Erythroblast (primary cell): ENCODE measurements at regions not wholly inside any gene's neighbourhood (a gene's known extent, or its start where the extent isn't known, plus 50 kb on each side); places are given as distances from the start of the nearest gene placed in this dataset.
"Not testable (repeated sequence)": the region's sequence is repeated elsewhere in the genome, so short reads cannot be mapped to it uniquely, and the experiment has no call there.

Source experiments
- DNase-seq, 2 experiments: peaks; one replicate each; lab custom pipeline; 2025; lab: John Stamatoyannopoulos, UW
- GATA1 ChIP-seq: IDR thresholded peaks from 2 replicates; pipeline ENCODE4 v1.6.1; 2011; ENCODE audit warnings: low read depth, mild to moderate bottlenecking, control low read depth, low read length, moderate library complexity
- POLR2A ChIP-seq: IDR thresholded peaks from 2 replicates; pipeline ENCODE4 v1.6.1; 2011; ENCODE audit warnings: mild to moderate bottlenecking, low read length

GRCh38 chr6:19934996-19935591 lies 97.9 kb downstream of the ID4 start:
- DNase-seq: no peak
- TF ChIP-seq POLR2A (no peak), GATA1 (no peak)

- DNase-seq: not testable (repeated sequence)
Measured at GRCh38 chr6:19939321-19939720, 102.2 kb downstream of the ID4 start.

- not testable (repeated sequence) for DNase-seq
Measured at GRCh38 chr6:19939926-19940325, 102.8 kb downstream of the ID4 start.

DNA sequence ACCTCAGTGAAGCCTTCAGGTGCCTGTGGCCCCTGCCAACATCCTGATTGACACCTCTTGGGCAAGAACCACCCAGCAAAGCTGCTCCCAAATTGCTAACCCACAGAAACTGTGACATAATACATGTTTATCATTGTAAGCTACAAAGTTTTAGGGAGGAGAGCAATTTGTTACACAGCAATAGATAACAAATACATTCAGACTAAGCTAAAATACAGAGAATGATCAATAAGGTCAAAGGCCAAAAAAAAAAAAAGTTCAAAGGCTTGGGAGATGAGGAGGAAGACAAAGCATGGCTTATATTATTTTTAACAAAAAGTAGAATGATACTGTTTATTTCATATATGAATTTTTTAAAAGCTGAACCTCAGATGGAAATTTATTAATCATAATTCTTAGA lies 105.9 kb downstream of the ID4 start:
- no peak for TF ChIP-seq GATA1
- TF ChIP-seq POLR2A: no peak

DNA sequence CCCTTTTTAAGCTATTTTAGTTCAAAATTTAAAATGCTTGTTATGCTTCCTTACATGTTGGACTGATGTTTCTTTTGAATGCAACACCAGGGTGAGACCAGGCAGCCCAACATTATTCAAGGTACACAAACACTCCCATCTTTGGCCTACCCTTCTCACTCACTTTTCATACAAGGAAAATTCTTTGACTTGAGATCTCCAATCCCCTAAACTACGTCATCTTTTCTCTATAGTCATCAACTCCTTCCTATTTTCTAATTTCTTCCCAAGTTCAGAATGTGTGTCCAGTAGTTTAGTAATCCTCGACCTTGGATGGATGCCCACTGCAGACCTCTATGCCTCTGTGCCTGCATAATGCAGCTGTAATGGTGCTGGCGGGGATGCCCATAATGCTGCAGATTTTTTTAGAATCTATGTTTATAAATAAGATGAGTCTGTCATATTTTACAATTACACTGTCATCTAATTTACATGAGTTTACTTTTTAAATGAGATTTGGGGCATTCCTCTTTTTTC lies 108.7 kb downstream of the ID4 start:
- DNase-seq: no peak

More for the DNA sequence above, 105.9 kb downstream of the ID4 start:
- DNase-seq: no peak

DNA sequence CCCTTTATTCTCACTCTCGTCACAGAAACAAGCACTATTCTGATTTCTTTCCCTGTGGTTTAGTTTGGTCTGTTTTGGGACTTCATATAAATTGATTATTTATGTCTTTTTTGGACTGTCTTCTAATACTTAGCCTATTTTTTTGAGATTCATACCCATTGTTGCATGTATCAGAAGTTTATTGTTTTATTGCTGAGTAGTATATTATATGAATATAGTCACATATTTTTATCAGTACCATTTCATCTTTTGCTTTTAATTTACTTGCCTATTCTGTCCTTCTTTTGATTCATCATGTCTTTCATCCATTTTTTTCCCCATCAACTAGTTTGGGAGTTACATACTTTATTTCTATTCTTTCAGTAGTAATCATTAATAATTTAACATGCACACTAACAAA lies 112.0 kb downstream of the ID4 start:
- no peak for DNase-seq
- TF ChIP-seq GATA1 (no peak), POLR2A (no peak)

More for the DNA sequence above, 108.7 kb downstream of the ID4 start:
- no peak for TF ChIP-seq GATA1
- no peak for TF ChIP-seq POLR2A

- TF ChIP-seq GATA1 (no peak), POLR2A (no peak)
- peak; percentile 14 to 73 for DNase-seq
Measured at GRCh38 chr6:19964115-19964514, 126.9 kb downstream of the ID4 start.

GRCh38 chr6:19968201-19968600 lies 131.0 kb downstream of the ID4 start:
- TF ChIP-seq GATA1 (no peak), POLR2A (no peak)
- peak; percentile 33 to 88 for DNase-seq

- TF ChIP-seq GATA1 (no peak), POLR2A (no peak)
- peak; percentile 18 to 72 for DNase-seq
Measured at GRCh38 chr6:19972221-19972620, 135.1 kb downstream of the ID4 start.

- TF ChIP-seq GATA1 (no peak), POLR2A (no peak)
- no peak for DNase-seq
Measured at GRCh38 chr6:19976411-19977129, 139.4 kb downstream of the ID4 start.

DNA sequence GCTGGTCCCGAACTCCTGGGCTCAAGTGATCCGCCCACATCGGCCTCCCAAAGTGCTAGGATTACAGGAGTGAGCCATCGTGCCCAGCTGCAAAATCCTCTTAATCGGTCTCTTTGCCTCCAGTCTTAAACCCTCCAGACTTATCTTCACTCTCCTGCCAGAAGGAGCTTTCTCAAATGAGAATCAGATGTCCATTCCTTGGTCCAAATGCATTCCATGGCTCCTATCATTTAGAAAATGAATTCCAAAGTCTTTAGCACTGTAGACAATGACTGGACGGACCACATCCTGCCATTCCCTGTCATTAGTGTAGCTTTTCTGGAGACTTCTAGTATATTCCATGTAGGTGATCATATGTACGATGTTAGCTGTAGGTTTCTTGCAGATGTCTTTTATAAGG lies 141.9 kb downstream of the ID4 start:
- no peak for DNase-seq
- no peak for TF ChIP-seq GATA1
- TF ChIP-seq POLR2A: no peak

GRCh38 chr6:19979986-19980385 lies 142.8 kb downstream of the ID4 start:
- DNase-seq: no peak
- no peak for TF ChIP-seq GATA1
- no peak for TF ChIP-seq POLR2A

- TF ChIP-seq GATA1: no peak
- TF ChIP-seq POLR2A: no peak
- DNase-seq: no peak
Measured at GRCh38 chr6:19983374-19983773, 146.2 kb downstream of the ID4 start.

DNA sequence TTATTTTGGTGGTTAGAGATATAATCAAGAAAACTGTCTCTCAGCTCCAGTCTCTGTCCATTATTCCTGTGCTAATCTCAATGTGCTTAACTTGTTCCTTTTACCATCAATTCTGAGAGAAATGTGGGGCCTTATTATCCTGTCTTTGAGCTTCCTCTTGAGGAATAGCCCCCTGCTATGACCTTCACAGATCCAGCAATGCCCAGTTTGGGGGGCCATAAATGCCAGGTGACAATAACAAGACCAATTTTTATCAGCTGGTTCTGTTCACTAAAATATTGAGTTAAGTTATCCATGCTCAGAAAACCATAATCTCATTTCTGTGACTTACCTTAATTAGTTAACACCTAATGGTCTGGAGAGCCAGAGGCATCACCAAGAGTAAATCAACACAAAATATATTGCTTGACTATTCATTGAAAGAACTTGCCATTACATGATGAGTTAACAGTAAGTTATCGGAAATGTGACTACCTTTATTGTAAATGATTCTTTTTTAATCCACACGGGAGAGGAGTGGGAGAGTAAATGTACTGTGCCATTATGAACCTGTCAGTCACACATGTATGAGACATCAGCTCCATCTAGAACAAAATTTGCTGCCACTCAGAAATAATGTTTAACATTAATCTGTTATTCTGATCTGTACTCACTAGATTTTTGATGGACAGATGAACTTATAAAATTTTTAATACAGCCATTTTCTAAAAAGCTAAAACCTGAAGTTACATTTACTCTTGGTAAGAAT lies 149.7 kb downstream of the ID4 start:
- no peak for DNase-seq
- TF ChIP-seq GATA1: no peak
- no peak for TF ChIP-seq POLR2A
